ENCODE measurements at regions not wholly inside any gene's neighbourhood (a gene's known extent, or its start where the extent isn't known, plus 50 kb on each side); places are given as distances from the start of the nearest gene placed in this dataset.

DNA sequence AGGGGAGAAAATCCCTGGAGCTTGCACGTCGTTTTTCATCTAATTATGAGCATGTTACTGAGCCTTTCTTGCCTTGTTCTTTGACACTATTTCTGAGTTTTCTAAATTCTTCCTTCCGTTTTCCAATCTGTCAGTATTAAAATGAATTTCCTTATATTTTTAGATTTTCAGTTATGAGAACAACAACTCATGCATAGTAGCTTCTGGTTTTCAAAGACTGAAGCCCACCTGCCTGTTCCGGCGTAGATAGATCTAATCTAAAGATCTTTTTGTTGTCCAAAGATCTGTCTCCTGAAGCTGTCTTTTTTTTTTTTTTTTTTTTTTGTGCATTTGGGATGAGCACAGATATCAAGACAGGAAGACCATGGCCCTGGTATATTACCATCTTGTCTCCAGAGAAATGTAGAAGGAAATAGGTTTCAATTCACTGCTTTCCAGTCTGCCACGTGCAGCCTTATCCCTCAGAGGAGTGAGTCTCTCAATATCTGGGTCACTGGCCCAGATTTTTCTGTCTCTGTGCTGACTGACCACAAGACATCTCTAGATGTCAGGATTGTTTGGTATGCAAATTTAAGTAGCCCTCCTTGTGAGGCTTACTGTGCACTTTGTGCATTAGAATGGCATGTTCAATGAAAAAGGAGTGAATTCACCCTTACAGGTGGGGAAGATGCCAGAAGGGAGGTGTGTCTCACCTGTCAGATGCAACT lies 222.3 kb upstream of the TMC3 start:
- DNase-seq (ENCODE audit: low read depth, low spot score): no peak

DNA sequence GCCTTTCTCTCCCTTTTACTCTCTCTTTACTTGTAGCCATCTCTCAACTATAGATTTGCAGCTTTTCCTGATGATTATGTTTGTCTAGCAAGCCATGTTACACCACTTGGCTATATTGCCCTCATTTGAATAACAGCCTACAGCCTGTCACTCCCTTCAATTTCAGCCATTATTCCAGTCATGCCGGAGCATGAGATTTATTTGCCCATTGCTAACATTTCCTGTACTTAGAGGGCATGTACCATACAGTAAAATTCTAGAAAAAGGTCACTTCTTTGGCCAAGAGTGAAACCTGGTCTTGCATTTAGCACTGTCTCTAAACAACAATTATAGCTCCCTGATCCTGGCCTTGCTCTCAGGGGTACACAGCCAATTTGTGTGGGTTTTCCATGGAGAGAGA lies 221.7 kb upstream of the TMC3 start:
- no peak for DNase-seq (ENCODE audit: low read depth, low spot score)

DNA sequence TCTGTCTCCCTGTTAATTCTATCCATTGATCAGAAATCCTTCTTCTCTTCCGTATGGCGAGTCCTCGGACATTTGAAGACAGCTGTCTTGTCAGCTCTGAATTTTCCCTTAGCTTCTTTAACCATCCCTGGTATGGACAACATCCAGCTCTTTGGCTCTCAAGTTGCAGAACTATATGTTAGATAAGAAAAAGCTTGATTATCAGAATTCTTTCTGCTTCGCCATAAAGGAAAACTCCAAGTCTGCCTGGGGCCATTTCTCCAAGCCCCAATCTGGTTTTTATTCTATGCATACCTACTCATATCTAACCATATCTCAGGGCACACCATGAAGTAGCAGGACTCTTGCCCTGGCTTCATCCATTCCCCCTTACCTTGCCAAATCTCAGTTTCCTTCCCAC lies 215.7 kb upstream of the TMC3 start:
- DNase-seq (ENCODE audit: low read depth, low spot score): no peak

DNA sequence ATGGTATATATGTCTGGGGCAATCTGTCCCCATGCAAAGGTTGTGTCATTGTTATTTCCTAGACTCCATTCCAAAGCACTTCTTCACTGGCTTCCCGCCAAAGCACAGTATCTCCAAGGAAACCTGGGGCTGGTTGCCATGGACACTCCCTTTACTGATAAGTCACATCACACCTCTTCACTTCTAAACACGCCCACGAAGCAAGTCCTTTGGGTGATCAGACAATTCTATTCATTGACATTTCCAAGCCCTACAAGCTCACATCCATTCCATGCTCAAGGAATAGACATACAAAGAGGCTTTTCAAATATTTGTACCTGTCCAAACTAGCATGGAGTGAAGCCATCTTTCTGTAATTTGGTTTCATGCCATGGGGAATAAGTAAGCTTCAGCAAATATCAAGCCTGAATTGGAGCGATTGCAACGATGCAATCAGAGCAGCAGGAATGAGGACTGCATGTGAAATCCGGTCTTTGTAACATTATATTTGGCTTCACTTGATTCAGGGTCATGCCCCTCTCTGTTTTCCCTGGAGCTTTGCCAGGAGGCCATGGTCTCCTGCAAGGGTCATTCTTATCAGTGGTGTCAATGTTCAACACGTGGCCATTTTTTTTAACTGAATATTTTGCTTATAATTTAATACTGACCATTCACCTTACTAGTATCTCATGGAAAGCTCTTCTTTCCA lies 201.6 kb upstream of the TMC3 start:
- no peak for DNase-seq (ENCODE audit: low read depth, low spot score)

DNA sequence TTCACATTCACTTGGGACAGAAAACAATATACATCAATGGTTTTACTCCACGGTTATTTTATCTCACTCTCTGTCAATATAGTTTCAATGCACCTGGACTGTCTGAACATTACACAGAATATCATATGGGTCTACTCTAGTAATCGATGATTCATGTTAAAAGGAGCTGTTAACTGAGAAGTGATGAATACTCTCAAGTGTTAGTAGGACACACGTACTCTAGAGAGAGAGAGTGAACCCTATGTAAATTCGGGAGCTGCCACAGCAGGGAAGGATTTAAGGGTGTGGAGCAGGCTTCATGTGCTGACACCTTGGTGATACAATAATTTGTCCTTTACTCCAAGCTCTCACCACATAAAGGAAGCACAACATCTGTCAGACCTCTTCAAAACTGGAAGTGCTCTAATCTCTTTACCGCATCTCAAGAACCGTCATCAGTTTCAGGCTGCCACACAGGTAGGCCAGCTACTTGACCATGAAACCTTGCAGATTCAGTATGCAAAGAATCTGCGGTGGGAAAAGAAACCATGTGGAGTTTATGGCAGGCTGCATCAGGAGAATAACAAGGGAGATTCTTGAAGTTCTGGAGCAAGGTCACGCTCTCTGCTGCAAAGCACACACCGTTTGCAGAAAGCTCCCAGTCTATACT lies 199.2 kb upstream of the TMC3 start:
- no peak for DNase-seq (ENCODE audit: low read depth, low spot score)

DNA sequence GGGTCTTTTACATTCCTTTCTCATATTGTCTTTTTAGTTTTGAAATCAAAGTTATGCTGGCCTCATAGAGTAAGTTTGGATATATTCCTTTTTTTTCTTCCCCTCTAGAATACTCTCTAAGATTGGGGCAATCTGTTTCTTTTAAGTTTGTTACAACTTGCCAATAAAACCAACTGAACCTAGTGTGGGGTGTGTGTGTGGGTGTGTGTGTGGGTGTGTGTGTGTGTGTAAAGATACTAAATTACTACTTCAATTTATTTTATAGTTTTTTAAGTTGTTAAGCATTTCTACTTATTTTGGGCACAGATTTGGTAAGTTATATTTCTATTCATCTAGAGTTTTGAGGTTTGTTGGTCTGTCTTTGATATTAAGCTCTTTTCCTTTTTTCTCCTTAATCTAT lies 198.2 kb upstream of the TMC3 start:
- no peak for DNase-seq (ENCODE audit: low read depth, low spot score)

DNA sequence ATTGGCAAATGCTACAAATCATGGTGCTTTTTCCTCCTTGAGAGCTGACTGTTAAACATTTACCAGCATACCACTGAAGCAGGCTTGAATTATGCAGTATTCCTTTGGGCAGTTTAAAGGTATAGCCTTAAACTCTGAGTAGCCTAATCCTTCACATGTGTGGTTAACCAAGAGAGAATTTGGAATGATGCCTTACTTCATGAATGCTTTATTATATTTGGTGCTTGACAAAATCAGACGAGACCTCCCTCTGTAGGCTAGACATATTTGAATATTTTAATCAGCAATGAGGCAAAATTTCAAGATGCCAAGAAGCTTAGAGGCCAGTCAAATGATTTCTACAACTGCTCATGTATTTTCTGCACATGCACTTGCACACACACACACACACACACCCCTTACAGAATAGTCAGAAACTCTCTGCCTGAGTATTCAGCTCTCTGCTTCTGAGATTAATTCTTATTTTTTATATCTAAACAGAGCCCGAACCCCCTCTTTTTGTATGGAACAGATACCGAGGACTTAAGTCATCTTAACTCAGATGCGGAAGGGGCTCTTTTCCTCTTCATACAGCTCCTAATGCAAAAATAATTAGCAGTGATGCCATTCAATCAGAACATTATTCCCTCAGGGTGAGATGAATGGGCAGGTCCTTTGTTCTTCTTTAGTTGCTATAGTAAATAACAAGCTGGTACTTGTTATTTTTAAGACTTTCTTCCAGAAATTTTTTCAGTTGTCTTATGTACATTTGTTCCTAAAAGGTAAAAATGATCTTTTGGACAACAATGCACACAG lies 195.5 kb upstream of the TMC3 start:
- no peak for DNase-seq (ENCODE audit: low read depth, low spot score)

DNA sequence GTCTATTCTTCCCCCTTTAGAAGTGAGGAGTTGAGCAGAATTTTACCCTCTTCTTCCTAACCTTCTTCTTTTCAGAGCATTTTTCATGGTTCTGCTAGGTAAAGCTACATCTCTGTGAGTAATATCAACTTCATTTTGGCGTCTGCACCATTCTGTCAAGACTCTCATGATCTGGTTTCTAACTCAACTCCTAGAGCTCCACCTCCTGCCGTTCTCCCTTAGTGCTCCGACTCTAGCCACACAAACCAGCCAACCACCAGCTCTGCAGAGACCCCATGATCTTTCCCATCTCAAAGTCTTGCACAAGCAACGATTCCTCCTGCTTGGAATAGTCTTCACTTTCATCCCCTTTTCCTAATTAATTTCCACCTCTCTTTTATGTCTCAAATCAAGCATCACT lies 193.9 kb upstream of the TMC3 start:
- DNase-seq (ENCODE audit: low read depth, low spot score): no peak

DNA sequence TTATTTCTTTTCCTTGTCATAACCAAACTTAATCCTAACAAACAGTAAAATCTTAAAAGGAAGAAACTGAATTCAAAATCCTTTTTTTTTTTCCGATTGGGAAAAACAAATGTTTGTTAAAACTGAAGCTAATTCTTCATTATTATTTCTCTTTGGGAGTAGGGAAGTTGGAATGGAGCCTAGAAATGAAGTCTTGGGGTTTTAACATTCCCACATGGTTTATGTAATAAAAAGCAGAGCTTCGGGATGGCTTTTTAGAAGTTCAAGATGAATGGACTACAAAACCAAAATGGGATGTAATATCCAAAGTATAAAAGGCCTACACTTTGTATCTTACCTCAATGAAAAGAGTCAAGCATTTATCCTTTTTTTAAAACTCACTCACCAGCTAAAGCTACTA lies 189.0 kb upstream of the TMC3 start:
- DNase-seq (ENCODE audit: low read depth, low spot score): no peak

DNA sequence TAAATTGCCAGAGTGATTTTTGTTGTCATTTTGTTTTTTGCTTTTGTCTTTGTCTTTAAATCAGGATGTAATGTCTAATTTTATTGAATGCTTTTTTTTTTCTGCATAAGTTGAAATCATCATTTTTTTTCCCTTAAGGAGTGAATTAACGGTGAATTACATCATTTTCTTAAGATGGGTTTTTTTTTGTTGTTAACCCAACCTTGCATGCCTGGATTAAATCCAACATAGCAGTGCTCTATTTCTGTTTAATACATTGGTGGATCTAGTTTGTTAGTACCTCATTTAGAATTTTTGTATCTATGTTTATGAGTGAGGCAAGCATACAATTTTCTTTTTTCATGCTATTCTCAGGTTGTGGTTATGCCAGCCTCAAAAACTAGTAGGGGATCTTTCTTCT lies 186.4 kb upstream of the TMC3 start:
- no peak for DNase-seq (ENCODE audit: low read depth, low spot score)

DNA sequence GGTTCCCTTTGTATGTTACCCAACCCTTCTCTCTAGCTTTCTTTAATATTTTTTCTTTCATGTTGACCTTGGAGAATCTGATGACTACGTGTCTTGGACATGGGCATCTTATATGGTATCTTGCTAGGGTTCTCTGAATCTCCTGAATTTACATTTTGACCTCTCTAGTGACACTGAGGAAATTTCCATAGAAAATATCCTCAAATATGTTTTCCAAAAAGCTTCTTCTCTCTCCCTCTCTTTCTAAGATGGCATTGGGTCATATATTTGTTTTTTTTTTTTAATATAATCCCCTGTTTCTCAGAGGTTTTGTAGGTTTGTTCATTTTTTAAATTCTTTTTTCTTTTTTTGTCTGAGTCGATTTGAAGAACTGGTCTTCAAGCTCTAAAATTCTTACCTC lies 184.0 kb upstream of the TMC3 start:
- no peak for DNase-seq (ENCODE audit: low read depth, low spot score)

DNA sequence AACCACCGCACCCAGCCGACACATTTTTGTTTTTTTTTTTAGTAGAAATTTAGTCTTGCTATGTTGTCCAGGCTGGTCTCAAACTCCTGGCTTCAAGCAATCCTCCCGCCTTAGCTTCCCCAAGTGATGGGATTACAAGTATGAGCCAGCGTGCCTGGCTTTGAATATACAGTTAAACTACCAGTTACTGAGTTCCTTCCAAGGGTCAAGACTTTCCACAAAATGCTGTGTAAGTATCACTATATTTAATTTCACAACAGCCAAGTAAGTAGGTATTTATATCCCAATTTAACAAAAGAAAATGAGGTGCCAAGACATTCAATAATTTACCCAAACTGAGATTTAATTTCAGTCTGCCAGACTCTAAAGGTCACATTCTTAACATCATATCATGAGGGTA lies 181.3 kb upstream of the TMC3 start:
- no peak for DNase-seq (ENCODE audit: low read depth, low spot score)

DNA sequence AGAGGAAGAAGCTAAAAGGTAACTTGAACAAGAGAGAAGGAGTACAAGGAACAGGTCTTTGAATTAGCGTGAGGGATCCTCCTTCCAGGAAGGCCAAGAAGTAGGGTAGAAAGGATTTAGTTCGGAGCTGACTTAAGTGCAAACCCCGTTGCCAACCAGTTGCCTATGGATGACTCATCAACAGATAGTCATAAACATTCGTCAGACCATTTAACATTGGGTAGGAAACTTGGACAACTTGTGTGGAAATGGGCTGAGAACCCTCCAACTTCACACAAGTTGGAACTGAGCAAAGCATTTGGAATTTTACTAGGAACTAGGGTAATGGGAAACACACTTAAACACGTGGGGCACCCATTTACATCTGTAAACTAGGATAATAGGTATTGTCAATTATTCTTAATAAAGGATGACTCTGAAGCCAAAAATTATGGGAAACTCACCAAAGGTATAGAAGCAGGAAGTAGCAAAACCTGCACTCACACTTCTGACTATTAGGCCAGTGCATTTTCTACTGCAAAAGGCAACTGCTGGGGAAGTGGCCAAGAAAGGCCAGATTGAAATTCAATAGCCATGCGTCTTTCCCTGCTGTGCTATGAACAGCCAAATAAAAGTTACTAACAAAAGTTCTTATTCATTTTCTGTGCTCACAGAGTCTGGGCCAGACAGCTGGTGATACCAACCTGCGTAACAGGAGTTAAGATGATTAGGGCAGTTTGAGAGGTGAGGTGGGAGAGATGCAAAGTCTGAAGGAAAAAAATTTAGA lies 174.5 kb upstream of the TMC3 start:
- DNase-seq (ENCODE audit: low read depth, low spot score): no peak

DNA sequence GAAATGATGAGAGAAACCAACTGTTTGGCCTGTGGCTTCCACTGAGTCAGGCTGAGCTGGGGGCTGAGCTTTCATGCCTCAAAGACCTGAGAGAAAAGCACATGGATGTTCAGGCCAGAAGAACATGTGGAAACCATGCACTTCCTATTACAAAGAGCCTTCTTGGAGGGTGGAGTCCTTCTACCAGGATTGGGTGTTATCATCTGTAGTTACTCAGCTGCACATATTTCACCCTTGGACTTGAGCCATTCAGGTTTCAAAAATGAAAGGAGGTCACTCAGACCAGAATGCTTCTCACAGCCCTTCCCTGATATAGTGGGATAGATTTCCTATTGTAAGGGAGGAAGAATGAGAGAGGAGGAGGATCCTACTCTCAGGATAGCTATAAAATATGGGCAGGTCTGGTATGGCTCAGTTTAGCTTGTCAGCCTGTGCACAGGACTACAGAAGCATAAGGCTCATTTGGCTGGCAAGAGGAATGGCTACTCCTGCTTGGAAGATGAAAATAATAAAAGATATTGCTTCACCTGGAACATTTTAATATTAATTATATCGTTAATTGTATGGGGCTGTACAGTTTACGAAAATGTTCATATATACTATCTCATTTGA lies 173.6 kb upstream of the TMC3 start:
- no peak for DNase-seq (ENCODE audit: low read depth, low spot score)

DNA sequence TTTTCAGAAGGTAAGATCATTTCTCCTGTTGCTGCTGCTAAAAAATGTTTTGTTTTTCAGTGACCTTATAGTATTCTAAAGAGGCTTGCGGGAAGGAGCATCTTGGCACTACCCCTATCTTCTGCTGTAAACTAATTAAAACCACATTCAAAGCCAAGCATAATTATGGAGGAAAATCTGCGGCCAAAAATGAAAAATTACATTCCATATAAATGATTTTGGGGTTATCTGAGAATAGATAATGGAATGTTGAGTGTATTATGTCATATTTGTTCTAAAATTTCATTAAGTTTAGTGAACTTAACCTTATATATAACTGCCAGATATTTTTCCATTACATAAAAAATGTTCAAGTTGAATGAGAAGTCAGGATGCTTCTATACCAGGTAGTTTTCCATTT lies 170.4 kb upstream of the TMC3 start:
- DNase-seq (ENCODE audit: low read depth, low spot score): no peak

DNA sequence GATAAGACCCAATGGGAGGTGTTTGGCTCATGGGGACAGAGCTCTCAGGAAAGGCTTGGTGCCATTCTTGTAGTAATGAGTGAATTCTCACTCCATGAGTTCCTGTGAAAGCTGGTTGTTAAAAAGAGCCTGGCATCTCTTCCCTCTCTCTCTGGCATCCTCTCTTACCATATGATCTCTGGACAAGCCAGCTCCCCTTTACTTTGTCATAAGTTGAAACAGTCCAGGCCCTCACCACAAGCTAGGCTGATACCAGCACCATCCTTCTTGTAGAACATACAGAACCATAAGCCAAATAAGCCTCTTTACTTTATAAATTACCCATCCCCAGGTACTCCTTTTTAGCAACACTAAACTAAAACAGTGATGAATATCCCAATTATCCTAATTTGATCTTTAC lies 166.9 kb upstream of the TMC3 start:
- DNase-seq (ENCODE audit: low read depth, low spot score): no peak

DNA sequence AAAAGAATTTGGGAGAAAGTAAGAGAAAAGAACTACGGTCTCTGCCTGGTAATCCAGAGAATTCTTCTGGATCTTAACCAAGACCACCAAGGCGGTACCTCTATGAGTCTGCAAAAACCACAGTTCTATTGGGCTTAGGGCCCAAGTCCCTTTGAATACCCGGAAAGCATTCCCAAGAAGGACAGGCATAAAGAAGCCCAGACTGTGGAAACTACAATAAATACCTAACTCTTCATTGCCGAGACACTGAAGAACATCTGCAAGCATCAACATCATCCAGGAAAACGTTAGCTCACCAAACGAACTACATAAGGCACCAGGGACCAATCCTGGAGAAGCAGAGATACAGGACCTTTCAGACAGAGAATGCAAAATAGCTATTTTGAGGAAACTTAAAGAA lies 162.3 kb upstream of the TMC3 start:
- DNase-seq (ENCODE audit: low read depth, low spot score): no peak

DNA sequence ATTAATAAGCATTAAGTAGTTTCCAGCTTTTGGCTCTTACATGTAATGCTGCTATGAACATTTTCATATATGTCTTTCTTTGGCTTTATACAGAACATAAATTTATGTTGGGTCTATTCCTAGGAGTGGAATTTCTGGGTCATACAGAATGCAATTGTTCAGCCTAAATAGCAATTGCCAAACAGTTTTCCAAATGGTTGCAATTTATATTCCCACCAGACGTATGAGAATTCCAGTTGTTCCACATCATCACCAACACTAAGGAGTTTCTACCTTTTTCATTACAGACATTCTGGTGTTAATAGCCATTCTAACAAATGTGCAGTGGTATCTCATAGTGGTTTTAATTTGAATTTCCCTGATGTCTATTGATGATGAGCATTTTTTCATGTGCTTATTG lies 160.1 kb upstream of the TMC3 start:
- DNase-seq (ENCODE audit: low read depth, low spot score): no peak

DNA sequence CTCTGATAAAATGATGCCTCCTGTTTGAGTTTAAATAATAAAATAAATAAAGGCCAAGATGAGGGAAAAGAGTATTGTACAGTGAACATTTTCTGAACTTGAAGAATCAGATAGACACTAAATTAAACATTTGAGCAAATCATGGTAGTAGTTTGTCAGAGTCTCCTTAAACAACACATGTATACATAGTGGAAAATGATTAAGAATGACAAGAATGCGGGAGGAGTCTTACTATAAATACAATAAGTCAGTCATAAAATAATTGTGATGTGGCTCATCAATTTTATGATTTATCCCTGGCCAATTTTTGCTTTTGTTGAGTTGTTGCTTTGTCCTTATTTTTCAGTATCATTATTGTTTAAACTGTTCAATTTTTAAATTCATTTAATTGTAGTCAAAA lies 158.0 kb upstream of the TMC3 start:
- DNase-seq (ENCODE audit: low read depth, low spot score): no peak

DNA sequence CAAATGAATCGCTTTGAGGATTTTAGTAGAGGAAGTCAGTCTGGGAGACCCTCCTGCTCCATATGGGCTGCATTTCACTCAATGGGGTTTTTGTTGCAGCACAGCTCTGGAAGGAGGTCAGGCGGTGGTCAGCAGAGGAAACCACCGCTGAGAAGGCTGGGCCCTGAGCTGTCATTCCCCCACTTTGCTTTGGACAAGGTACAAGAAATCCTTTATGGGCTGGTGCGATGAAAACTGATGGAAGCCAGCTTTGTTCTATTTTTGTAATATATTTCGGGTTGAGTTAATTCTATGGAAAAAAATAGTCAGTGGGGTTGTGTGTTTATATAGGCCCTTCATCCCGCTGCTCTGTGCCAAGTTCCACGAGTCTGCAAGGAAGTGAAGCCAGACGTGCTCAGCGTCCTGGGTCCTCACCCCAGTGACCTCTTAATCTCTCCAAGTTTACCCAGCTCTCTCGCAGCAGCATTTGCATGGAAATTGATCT lies 157.1 kb upstream of the TMC3 start:
- DNase-seq (ENCODE audit: low read depth, low spot score): no peak

DNA sequence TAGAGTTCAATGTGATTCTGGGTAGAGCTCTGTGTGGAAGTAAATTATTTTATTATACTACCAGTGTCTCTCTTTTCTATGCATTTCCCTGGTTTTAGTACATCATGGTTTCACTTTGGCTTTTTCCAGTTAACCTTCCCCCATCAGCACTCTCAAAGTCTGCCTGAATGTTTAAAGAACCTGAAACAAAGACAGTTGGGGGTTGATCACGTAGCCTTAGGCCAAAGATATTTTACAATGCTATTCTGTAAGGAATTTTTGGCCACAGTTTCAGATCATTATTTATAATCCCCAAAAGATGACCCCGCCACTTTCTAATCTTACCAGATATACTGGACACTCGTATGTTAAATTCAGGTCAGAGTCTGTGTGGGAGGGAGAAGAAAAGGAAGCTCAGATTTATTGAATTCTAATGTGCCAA lies 156.3 kb upstream of the TMC3 start:
- no peak for DNase-seq (ENCODE audit: low read depth, low spot score)
